PC-9 (cell line): ENCODE measurements at regions not wholly inside any gene's neighbourhood (a gene's known extent, or its start where the extent isn't known, plus 50 kb on each side); places are given as distances from the start of the nearest gene placed in this dataset.

Source experiments
- BruUV-seq: library from RNA; stranded (reverse); fragments of 400-500 nt; replicated peaks from 2 replicates; lab custom pipeline; 2021; lab: Mats Ljungman, UMichigan
- CTCF ChIA-PET: fragments of 300-600 bp; sonication (Branson Sonifier 250); formaldehyde crosslinking; loops from one replicate; lab custom pipeline; 2022; ENCODE audit warnings: antibody characterized with exemption; lab: Charles Lee
- POLR2A ChIA-PET: fragments of 300-600 bp; sonication (Branson Sonifier 250); formaldehyde crosslinking; loops from one replicate; lab custom pipeline; 2022; ENCODE audit warnings: antibody characterized with exemption; ENCODE audit not compliant: unreplicated experiment; lab: Charles Lee
- DNase-seq, 2 experiments: peaks; one replicate each; pipeline versions ENCODE4 v3.0.0 to v3.0.0-alpha.2; 2015 to 2022; ENCODE audit warnings: mixed read lengths in 1 of 2
- H2AFZ ChIP-seq: fragments of 200-600 bp; sonication (generic); 2 replicates; pipeline ENCODE4 v1.8.1; 2017; ENCODE audit warnings: antibody characterized with exemption
- H3F3A ChIP-seq: fragments of 200-600 bp; sonication (generic); 2 replicates; pipeline ENCODE4 v1.8.1; 2017; ENCODE audit warnings: antibody characterized with exemption, mild to moderate bottlenecking, low read depth; ENCODE audit not compliant: insufficient read depth
- H3K27ac ChIP-seq: fragments of 200-600 bp; sonication (generic); 2 replicates; pipeline ENCODE4 v1.6.1; 2016; ENCODE audit warnings: mixed run types
- H3K27me3 ChIP-seq: fragments of 200-600 bp; sonication (generic); 2 replicates; pipeline ENCODE4 v1.6.1; 2016; ENCODE audit warnings: low read depth, mixed run types; ENCODE audit not compliant: insufficient read depth
- H3K36me3 ChIP-seq: fragments of 200-600 bp; sonication (generic); 2 replicates; pipeline ENCODE4 v1.6.1; 2016; ENCODE audit warnings: low read depth, mixed run types
- H3K4me1 ChIP-seq: fragments of 200-600 bp; sonication (generic); replicated peaks from 2 replicates; pipeline ENCODE4 v1.6.1; 2016; ENCODE audit warnings: mixed run types; ENCODE audit not compliant: insufficient read depth
- H3K4me2 ChIP-seq: fragments of 200-600 bp; sonication (generic); 2 replicates; pipeline ENCODE4 v1.6.1; 2017; ENCODE audit warnings: mixed run types
- H3K4me3 ChIP-seq: fragments of 200-600 bp; sonication (generic); 2 replicates; pipeline ENCODE4 v1.6.1; 2016; ENCODE audit warnings: mixed run types
- H3K79me2 ChIP-seq: fragments of 200-600 bp; sonication (generic); 2 replicates; pipeline ENCODE4 v1.6.1; 2017; ENCODE audit warnings: low read depth, mixed run types
- H3K9me2 ChIP-seq: fragments of 200-600 bp; sonication (generic); 2 replicates; pipeline ENCODE4 v1.8.1; 2017; ENCODE audit warnings: mild to moderate bottlenecking; ENCODE audit not compliant: insufficient read depth
- H3K9me3 ChIP-seq: fragments of 200-600 bp; sonication (generic); 2 replicates; pipeline ENCODE4 v1.8.1; 2016; ENCODE audit warnings: low read depth; ENCODE audit not compliant: insufficient read depth
- H4K20me1 ChIP-seq: fragments of 200-600 bp; sonication (generic); 2 replicates; pipeline ENCODE4 v1.8.1; 2017; ENCODE audit not compliant: insufficient read depth
- CTCF ChIP-seq: fragments of 200-600 bp; sonication (generic); conservative IDR thresholded peaks from 2 replicates; pipeline ENCODE4 v1.6.1; 2017; ENCODE audit warnings: mixed run types, antibody characterized with exemption, mild to moderate bottlenecking, moderate library complexity
- EZH2 ChIP-seq: fragments of 200-600 bp; sonication (generic); IDR thresholded peaks from 2 replicates; pipeline ENCODE4 v1.8.0; 2017; ENCODE audit warnings: antibody characterized with exemption, low read depth
- intact Hi-C: fragments of 100-400 bp; cut with micrococcal nuclease; formaldehyde crosslinking; loops from one replicate; pipeline ENCODE4 v1.10.0; 2022; ENCODE audit not compliant: unreplicated experiment

- Histone ChIP-seq H3F3A (no peaks in the 10 kb centered on the region), H3K79me2 (no peaks in the 10 kb centered on the region), H3K4me3 (no peak overlapping the region), H3K4me1 (peaks cover 9% of the 10 kb centered on the region), H3K27me3 (no peaks in the 10 kb centered on the region), H4K20me1 (no peaks in the 10 kb centered on the region), H3K36me3 (no peaks in the 10 kb centered on the region), H2AFZ (no peak overlapping the region; the same call in 1 of the 2 replicates), H3K9me3 (no peaks in the 10 kb centered on the region), H3K4me2 (no peak overlapping the region), H3K9me2 (no peaks in the 10 kb centered on the region), H3K27ac (no peak overlapping the region)
- CTCF ChIA-PET: no interaction called here
- BruUV-seq: no TSS peak
- POLR2A ChIA-PET: interaction anchor here (0.7 kb wide), 2 partner anchors 8 to 83 kb away, joined by 5 to 6 read pairs; no protein-coding TSS in a partner anchor
- intact Hi-C loops: loop anchor here (1.0 to 10.0 kb wide), 2 partner anchors 208 to 928 kb away; no protein-coding TSS in a partner anchor
- no peak for TF ChIP-seq EZH2
- TF ChIP-seq CTCF: no peak
- DNase-seq: peak; percentile 42 to 68
These were observed 665.1 kb downstream of the CDH18 start for GRCh38 chr5:19322716-19323485.

- no peak for DNase-seq
- intact Hi-C loops: no loop called here
- CTCF ChIA-PET: no interaction called here
- H3K9me3 ChIP-seq: no peaks in the 10 kb centered on the region
- POLR2A ChIA-PET: no interaction called here
- H3K9me2 ChIP-seq: peaks cover 4% of the 10 kb centered on the region; the same call in 1 of the 2 replicates
- no peak overlapping the region for H3K4me3 ChIP-seq
- BruUV-seq: no TSS peak
- H3K4me2 ChIP-seq: no peak overlapping the region
- H2AFZ ChIP-seq: no peak overlapping the region
- H3K27me3 ChIP-seq: no peaks in the 10 kb centered on the region
- H3K79me2 ChIP-seq: no peaks in the 10 kb centered on the region
- no peak for TF ChIP-seq CTCF
- no peak for TF ChIP-seq EZH2
- H3K27ac ChIP-seq: no peak overlapping the region
- H4K20me1 ChIP-seq: no peaks in the 10 kb centered on the region
- H3K4me1 ChIP-seq: no peaks in the 10 kb centered on the region
- H3F3A ChIP-seq: no peaks in the 10 kb centered on the region
- no peaks in the 10 kb centered on the region for H3K36me3 ChIP-seq
These were observed 653.7 kb downstream of the CDH18 start for GRCh38 chr5:19334278-19334677.

- Histone ChIP-seq H3F3A (no peaks in the 10 kb centered on the region), H3K27me3 (no peaks in the 10 kb centered on the region), H3K4me3 (no peak overlapping the region), H3K36me3 (no peaks in the 10 kb centered on the region), H4K20me1 (no peaks in the 10 kb centered on the region), H3K4me1 (no peaks in the 10 kb centered on the region), H3K27ac (no peak overlapping the region), H2AFZ (no peak overlapping the region), H3K4me2 (no peak overlapping the region), H3K79me2 (no peaks in the 10 kb centered on the region), H3K9me3 (no peaks in the 10 kb centered on the region), H3K9me2 (no peaks in the 10 kb centered on the region)
- TF ChIP-seq CTCF: no peak
- TF ChIP-seq EZH2: no peak
- ChIA-PET POLR2A (no interaction called here), CTCF (no interaction called here)
- no peak for DNase-seq
- BruUV-seq: no TSS peak
- intact Hi-C loops: no loop called here
These were observed 645.1 kb downstream of the CDH18 start for GRCh38 chr5:19342942-19343341.
